ENCODE measurements at regions not wholly inside any gene's neighbourhood (a gene's known extent, or its start where the extent isn't known, plus 50 kb on each side); places are given as distances from the start of the nearest gene placed in this dataset.
"Not testable (repeated sequence)": the region's sequence is repeated elsewhere in the genome, so short reads cannot be mapped to it uniquely, and the experiment has no call there.

DNA sequence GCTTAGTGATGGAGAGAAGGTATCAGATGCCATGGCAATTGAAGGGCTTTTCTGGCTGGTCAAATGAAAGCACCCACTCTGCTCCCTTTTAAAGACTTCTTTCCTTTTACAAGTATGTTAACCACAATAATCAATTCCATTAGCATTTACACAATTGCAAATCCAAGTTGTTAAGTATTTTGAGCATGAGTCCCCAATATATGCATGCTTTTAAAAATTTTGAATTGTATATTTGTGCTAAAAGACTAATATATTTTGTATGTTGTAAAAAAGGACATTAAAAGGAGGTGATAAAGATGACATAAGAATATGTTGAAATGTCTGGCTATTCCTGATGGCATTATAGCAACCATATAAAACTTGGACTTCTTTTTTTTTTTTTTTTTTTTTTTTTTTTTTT is 639.9 kb upstream of the CPEB2 start:
- DNase-seq (ENCODE audit: low read depth in 2 of 2): no peak

DNA sequence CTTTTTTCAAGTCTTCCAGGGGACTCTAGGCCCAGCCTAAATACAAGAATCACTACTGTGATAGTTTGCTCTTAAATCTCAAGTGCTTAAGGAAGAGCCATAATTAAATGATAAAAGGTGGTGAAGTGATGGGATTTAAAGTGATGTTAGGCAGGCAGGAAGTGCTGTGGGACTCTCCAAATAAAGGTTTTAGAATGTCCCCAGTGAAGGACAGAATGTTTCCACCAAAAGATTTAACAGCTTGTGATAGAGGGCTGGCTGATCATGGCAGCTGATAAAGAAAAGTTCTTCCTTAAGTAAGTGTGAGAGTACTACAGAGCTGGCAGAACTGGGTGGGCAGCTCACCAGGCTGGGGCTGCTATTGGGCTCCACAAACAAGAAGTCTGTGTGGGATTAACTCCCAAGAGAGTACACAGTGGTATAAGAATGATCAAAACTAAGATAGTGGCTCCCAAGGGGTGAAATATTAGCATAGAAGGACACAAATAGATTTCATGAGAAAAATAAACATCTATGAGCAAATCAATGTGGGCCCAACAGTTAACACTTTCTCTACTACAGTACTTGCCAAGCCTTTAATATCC is 637.2 kb upstream of the CPEB2 start:
- no peak for DNase-seq (ENCODE audit: low read depth in 2 of 2)

GRCh38 chr4:14368391-14368790 is 633.9 kb upstream of the CPEB2 start:
- no peak for DNase-seq (ENCODE audit: low read depth in 2 of 2)

DNA sequence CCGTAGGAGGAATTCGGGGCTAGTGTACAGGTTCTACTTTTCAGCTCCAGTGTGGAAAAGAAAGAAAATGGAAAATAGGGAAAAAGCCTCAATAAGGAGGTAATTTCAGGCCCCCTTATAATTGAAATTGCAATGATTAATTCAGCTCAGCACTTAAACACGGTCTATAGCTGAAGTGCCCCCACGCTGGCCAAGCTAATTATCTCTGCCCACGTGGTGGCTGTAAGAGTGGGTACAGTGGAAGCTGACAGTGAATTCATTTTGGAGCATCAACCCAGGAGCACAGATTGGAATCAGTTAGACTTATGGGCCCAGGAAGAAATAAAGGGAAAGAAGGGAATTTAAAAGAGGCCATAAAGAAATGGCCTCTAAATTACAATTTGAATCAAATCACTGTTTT is 631.1 kb upstream of the CPEB2 start:
- DNase-seq (ENCODE audit: low read depth in 2 of 2): no peak

DNA sequence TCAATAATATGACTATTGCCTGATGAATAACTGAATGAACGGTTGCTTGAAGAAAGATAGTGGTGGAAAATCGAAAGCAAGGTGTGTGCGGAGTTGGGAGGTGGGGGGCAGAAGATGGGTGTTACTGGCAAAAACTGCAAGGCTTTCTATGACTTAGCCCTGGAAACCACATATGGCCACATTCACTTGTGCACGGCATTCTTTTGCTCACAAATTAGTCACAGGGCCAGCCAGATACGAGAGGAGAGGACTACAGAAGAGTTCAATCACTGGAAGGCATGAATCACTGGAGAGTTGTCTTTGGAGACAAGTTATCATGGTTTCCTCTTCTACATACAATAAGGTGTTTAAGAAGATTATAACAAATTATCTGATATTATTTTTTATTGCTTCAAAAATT is 626.5 kb upstream of the CPEB2 start:
- DNase-seq (ENCODE audit: low read depth in 2 of 2): no peak

DNA sequence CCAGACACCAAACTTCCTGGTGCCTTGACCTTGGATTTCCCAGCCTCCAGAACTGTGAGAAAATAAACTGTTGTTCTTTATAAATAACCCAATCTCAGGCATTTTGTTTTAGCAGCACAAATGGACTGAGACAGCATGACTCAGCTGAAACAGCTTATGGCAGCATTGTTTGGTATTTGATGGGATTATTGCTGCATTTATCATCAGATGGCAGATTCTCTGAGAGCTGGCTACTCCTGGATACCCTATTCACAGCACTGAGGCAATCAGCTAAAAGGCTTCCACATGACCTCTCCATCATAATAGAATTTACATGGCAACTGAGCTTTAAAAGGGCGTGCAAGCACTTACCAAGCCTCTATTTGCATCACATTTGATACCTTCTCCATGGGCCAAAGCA is 623.1 kb upstream of the CPEB2 start:
- DNase-seq (ENCODE audit: low read depth in 2 of 2): no peak

GRCh38 chr4:14383652-14384051 is 618.6 kb upstream of the CPEB2 start:
- DNase-seq (ENCODE audit: low read depth in 2 of 2): no peak

GRCh38 chr4:14384824-14385223 is 617.5 kb upstream of the CPEB2 start:
- DNase-seq (ENCODE audit: low read depth in 2 of 2): no peak

GRCh38 chr4:14386196-14386595 is 616.1 kb upstream of the CPEB2 start:
- no peak for DNase-seq (ENCODE audit: low read depth in 2 of 2)

- no peak for DNase-seq (ENCODE audit: low read depth in 2 of 2)
Observed at GRCh38 chr4:14387647-14388046, 614.6 kb upstream of the CPEB2 start.

DNA sequence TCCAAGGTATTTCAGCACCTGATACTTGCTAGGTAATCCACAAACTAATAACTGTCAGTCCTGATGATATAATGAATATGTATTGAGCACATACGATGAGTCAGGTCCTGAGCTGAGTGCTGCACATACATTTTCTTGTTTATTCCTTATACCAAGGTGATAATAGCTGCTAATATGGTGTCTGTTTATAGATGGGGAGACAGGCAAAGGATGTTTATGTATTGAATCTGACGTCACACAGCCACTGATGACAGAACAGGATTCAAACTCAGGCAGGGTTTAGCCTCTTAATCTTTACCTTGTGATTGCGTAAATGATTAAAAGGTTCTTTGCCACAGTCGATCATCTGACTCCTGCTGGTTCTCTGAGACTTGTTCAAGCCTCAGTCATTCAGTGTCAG is 609.9 kb upstream of the CPEB2 start:
- no peak for DNase-seq (ENCODE audit: low read depth in 2 of 2)

GRCh38 chr4:14396183-14396582 is 606.1 kb upstream of the CPEB2 start:
- no peak for DNase-seq (ENCODE audit: low read depth in 2 of 2)

DNA sequence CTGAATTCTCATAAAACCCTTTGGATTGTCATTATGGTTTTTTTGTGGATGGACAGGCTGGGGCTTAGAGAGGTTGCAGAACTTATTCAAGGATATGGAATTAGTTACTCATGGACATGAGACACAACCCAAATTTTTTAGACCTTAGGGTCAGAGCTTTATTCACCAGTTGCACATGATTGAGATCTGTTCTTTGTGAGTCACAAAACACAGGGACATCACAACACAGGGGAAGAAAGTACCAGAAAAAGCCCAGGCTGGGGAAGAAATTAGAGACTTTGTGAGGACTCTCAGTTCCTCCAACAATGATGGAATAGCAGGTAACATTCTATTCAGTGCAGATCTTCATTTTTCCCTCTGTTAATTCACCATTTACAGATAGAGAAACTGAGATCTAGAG is 602.4 kb upstream of the CPEB2 start:
- no peak for DNase-seq (ENCODE audit: low read depth in 2 of 2)

GRCh38 chr4:14400307-14400706 is 602.0 kb upstream of the CPEB2 start:
- no peak for DNase-seq (ENCODE audit: low read depth in 2 of 2)

GRCh38 chr4:14403132-14403531 is 599.1 kb upstream of the CPEB2 start:
- no peak for DNase-seq (ENCODE audit: low read depth in 2 of 2)

DNA sequence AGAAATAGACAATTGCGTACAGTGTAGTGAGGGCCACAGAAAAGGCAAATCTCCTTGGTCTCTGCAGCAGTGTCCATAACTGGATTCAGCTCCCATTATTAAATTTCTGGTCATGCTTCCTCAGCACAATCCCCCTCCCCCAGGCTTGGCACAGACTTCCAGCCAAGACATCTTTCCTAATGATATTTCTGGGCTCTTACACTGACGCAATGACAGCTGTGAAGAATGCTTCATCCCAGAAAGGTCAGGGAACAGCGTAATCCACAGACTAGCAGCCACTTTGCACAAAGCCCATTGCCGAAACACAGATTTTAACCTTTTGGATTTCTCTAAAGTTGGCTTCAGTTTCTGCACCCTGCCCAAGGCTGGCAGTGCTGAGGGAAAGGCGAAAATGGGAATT is 597.6 kb upstream of the CPEB2 start:
- no peak for DNase-seq (ENCODE audit: low read depth in 2 of 2)

- no peak for DNase-seq (ENCODE audit: low read depth in 2 of 2)
Observed at GRCh38 chr4:14410516-14410915, 591.8 kb upstream of the CPEB2 start.

- no peak for DNase-seq (ENCODE audit: low read depth in 2 of 2)
Observed at GRCh38 chr4:14415146-14415545, 587.1 kb upstream of the CPEB2 start.

- no peak for DNase-seq (ENCODE audit: low read depth in 2 of 2)
Observed at GRCh38 chr4:14419516-14419915, 582.8 kb upstream of the CPEB2 start.

DNA sequence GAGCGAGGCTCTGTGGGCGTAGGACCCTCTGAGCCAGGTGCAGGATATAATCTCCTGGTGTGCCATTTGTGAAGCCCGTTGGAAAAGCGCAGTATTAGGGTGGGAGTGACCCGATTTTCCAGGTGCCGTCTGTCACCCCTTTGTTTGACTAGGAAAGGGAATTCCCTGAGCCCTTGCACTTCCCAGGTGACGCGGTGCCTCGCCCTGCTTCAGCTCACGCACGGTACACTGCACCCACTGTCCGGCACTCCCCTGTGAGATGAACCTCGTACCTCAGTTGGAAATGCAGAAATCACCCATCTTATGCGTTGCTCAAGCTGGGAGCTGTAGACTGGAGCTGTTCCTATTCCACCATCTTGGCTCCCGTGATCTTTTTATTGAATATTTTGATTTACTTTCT is 576.0 kb upstream of the CPEB2 start:
- not testable (repeated sequence) for DNase-seq (ENCODE audit: low read depth in 2 of 2)

- no peak for DNase-seq (ENCODE audit: low read depth in 2 of 2)
Observed at GRCh38 chr4:14428125-14428524, 574.2 kb upstream of the CPEB2 start.

- no peak for DNase-seq (ENCODE audit: low read depth in 2 of 2)
Observed at GRCh38 chr4:14431155-14432134, 570.8 kb upstream of the CPEB2 start.

DNA sequence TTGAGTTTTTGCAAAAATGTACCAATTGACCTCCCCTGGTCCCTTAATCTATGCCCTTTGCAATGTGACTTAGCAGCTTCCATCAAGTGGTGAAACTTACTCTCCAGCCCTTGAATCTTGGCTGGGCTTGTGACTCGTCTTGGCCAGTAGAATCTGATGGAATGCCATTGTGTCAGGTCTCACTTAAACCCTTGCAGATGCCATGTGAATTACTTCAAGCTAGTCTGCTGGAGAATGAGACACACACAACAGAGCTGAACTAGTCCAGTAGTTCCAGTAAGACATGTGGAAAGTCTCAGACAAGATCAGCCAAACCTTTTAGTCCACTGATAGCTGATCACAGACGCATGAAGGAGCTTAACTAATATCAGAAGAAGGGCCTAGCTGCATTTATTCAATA is 567.8 kb upstream of the CPEB2 start:
- DNase-seq (ENCODE audit: low read depth in 2 of 2): no peak

Measured in stimulated activated CD8-positive, alpha-beta memory T cell treated with anti-CD3 and anti-CD28 coated beads, Interleukin-2, amount 100 ng/mL, for 1 hour (primary cell).